WERI-Rb-1 (cell line): ENCODE measurements at regions not wholly inside any gene's neighbourhood (a gene's known extent, or its start where the extent isn't known, plus 50 kb on each side); places are given as distances from the start of the nearest gene placed in this dataset.
"Not testable (repeated sequence)": the region's sequence is repeated elsewhere in the genome, so short reads cannot be mapped to it uniquely, and the experiment has no call there.

ENCODE experiments used
- DNase-seq: peaks from one replicate; pipeline ENCODE4 v3.0.0-alpha.2; 2020
- H3K27ac ChIP-seq: fragments of 250-450 bp; sonication (Bioruptor Pico); 2 replicates; pipeline ENCODE4 v1.5.1; 2020; ENCODE audit warnings: mild to moderate bottlenecking, moderate library complexity
- H3K27me3 ChIP-seq: fragments of 250-450 bp; sonication (Bioruptor Pico); 2 replicates; pipeline ENCODE4 v1.5.1; 2021; ENCODE audit warnings: mild to moderate bottlenecking, low read depth, moderate library complexity; ENCODE audit not compliant: insufficient read depth, severe bottlenecking
- H3K36me3 ChIP-seq: fragments of 250-450 bp; sonication (Bioruptor Pico); 2 replicates; pipeline ENCODE4 v1.5.1; 2020; ENCODE audit warnings: mild to moderate bottlenecking, moderate library complexity
- H3K4me3 ChIP-seq: 2 replicates; pipeline ENCODE4 v1.5.1; 2011; ENCODE audit warnings: low read depth, mild to moderate bottlenecking, control low read depth, low read length
- H3K9me3 ChIP-seq: fragments of 250-450 bp; sonication (Bioruptor Pico); 2 replicates; pipeline ENCODE4 v1.5.1; 2021; ENCODE audit warnings: mild to moderate bottlenecking, moderate library complexity; ENCODE audit not compliant: severe bottlenecking
- CTCF ChIP-seq: IDR thresholded peaks from 2 replicates; pipeline ENCODE4 v1.5.1; 2011; ENCODE audit warnings: low read depth, mild to moderate bottlenecking, control low read depth, inconsistent platforms, low read length

- Histone ChIP-seq H3K36me3 (no peaks in the 10 kb centered on the region), H3K27me3 (no peaks in the 10 kb centered on the region), H3K4me3 (no peak overlapping the region), H3K9me3 (no peaks in the 10 kb centered on the region), H3K27ac (no peak overlapping the region)
- DNase-seq = no peak
- no peak for TF ChIP-seq CTCF
These were observed 253.3 kb downstream of the CENPC start for GRCh38 chr4:67292045-67292444.

- Histone ChIP-seq H3K36me3 (no peaks in the 10 kb centered on the region), H3K27me3 (no peaks in the 10 kb centered on the region), H3K27ac (no peak overlapping the region; the same call in 1 of the 2 replicates), H3K9me3 (no peaks in the 10 kb centered on the region), H3K4me3 (no peak overlapping the region)
- TF ChIP-seq CTCF = no peak
- no peak for DNase-seq
These were observed 253.7 kb downstream of the CENPC start for GRCh38 chr4:67291644-67292043.

- H3K4me3 ChIP-seq = no peak overlapping the region
- DNase-seq = peak; percentile 83
These were observed 256.3 kb downstream of the CENPC start for GRCh38 chr4:67288964-67289363.

GRCh38 chr4:67286724-67287123 lies 258.6 kb downstream of the CENPC start:
- Histone ChIP-seq H3K27ac (no peak overlapping the region), H3K9me3 (no peaks in the 10 kb centered on the region), H3K36me3 (no peaks in the 10 kb centered on the region), H3K27me3 (no peaks in the 10 kb centered on the region), H3K4me3 (no peak overlapping the region)
- no peak for TF ChIP-seq CTCF
- DNase-seq = no peak

More at GRCh38 chr4:67288964-67289363, 256.3 kb downstream of the CENPC start:
- Histone ChIP-seq H3K27ac (no peak overlapping the region), H3K36me3 (no peaks in the 10 kb centered on the region), H3K9me3 (no peaks in the 10 kb centered on the region), H3K27me3 (no peaks in the 10 kb centered on the region)
- TF ChIP-seq CTCF = peak; percentile 95

- no peak for TF ChIP-seq CTCF
- Histone ChIP-seq H3K36me3 (no peaks in the 10 kb centered on the region), H3K9me3 (no peaks in the 10 kb centered on the region), H3K4me3 (no peak overlapping the region), H3K27me3 (no peaks in the 10 kb centered on the region), H3K27ac (no peak overlapping the region)
- no peak for DNase-seq
These were observed 262.6 kb downstream of the CENPC start for GRCh38 chr4:67282749-67283148.

GRCh38 chr4:67275179-67275750 lies 270.0 kb downstream of the CENPC start:
- Histone ChIP-seq H3K27ac (no peak overlapping the region), H3K36me3 (no peaks in the 10 kb centered on the region), H3K27me3 (no peaks in the 10 kb centered on the region), H3K9me3 (peaks cover 8% of the 10 kb centered on the region), H3K4me3 (no peak overlapping the region)
- TF ChIP-seq CTCF = no peak
- DNase-seq = no peak

- H3K9me3 ChIP-seq, H3K27ac ChIP-seq, DNase-seq, H3K4me3 ChIP-seq, H3K27me3 ChIP-seq, H3K36me3 ChIP-seq: not testable (repeated sequence)
These were observed 270.6 kb downstream of the CENPC start for GRCh38 chr4:67274671-67275070.
